ENCODE measurements at regions not wholly inside any gene's neighbourhood (a gene's known extent, or its start where the extent isn't known, plus 50 kb on each side); places are given as distances from the start of the nearest gene placed in this dataset.

DNA sequence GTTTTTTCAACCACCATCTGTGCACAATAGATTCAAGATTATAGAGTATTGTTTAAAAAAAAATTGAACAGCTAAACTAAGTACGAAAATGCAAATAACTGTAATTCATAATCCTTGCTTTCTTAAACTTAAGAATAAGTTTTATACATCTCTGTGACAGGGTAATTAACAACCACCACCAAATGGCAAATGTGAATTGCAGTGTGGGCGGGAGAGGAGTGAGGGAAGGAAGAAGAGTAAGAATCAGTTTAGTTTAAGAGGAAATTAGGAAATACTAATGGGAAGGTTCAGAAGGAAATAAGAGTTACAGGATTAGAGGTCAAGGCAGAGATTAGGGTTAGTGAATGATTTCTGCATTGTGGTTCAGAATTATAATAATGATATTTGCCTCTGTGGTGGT is 430.9 kb downstream of the SPRY1 start:
- Histone ChIP-seq H3F3A (ENCODE audit: insufficient read depth, low read length) (no peaks in the 10 kb centered on the region), H4K20me1 (ENCODE audit: insufficient read depth, low read length) (no peaks in the 10 kb centered on the region), H3K27ac (ENCODE audit: low read length) (no peak overlapping the region), H3K27me3 (replicated peaks; ENCODE audit: insufficient read depth, low read length) (no peaks in the 10 kb centered on the region), H3K79me2 (ENCODE audit: low read length) (no peaks in the 10 kb centered on the region), H3K4me3 (ENCODE audit: low read length) (no peak overlapping the region), H3K9me2 (replicated peaks; ENCODE audit: insufficient read depth, low read length) (no peaks in the 10 kb centered on the region), H3K9me3 (replicated peaks; ENCODE audit: insufficient read depth, low read length) (no peaks in the 10 kb centered on the region), H3K4me2 (ENCODE audit: low read depth, low read length) (no peak overlapping the region), H3K4me1 (ENCODE audit: low read length) (no peaks in the 10 kb centered on the region), H2AFZ (ENCODE audit: low read length) (no peak overlapping the region), H3K9ac (ENCODE audit: low read length) (no peak overlapping the region), H3K36me3 (replicated peaks; ENCODE audit: insufficient read depth, low read length) (no peaks in the 10 kb centered on the region)
- TF ChIP-seq EZH2 (optimal IDR thresholded peaks at IDR 0.05; ENCODE audit: low read depth, low read length) (no peak), EZH2phosphoT487 (IDR thresholded peaks at IDR 0.05; ENCODE audit: low read length) (no peak), CTCF (IDR thresholded peaks at IDR 0.05; ENCODE audit: low read length) (no peak)
- DNase-seq: no peak

DNA sequence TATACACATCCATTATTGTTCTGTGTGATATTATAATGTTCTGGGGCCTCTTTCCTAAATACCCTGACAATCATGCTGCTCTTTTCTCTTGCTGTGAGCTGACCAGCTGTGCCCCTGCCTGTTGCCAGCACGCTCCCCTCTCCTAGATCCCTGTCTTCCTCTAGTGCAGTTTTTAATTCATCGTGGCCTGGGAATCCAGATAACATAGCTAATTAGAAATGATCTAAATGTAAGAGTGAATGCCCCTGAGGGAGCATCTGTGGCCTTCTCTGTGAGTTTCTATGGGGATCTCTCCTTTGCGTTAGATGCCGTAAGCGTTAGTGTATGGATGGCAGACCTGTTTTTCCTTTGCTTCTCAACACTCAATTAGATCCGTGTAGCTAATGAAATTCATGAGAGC is 434.3 kb downstream of the SPRY1 start:
- no peak for DNase-seq
- H3K9me3 ChIP-seq (replicated peaks; ENCODE audit: insufficient read depth, low read length): no peaks in the 10 kb centered on the region

GRCh38 chr4:123832173-123833026 is 435.8 kb downstream of the SPRY1 start:
- H3K27ac ChIP-seq (ENCODE audit: low read length): no peak overlapping the region
- H3K4me3 ChIP-seq (ENCODE audit: low read length): no peak overlapping the region
- no peaks in the 10 kb centered on the region for H3K36me3 ChIP-seq (replicated peaks; ENCODE audit: insufficient read depth, low read length)
- no peak overlapping the region for H3K9ac ChIP-seq (ENCODE audit: low read length)
- no peaks in the 10 kb centered on the region for H3K9me2 ChIP-seq (replicated peaks; ENCODE audit: insufficient read depth, low read length)
- no peak overlapping the region for H3K4me2 ChIP-seq (ENCODE audit: low read depth, low read length)
- no peak for DNase-seq
- peaks cover 10% of the 10 kb centered on the region for H3F3A ChIP-seq (ENCODE audit: insufficient read depth, low read length)
- no peak overlapping the region for H2AFZ ChIP-seq (ENCODE audit: low read length)
- H4K20me1 ChIP-seq (ENCODE audit: insufficient read depth, low read length): no peaks in the 10 kb centered on the region
- TF ChIP-seq CTCF (IDR thresholded peaks at IDR 0.05; ENCODE audit: low read length) (no peak), EZH2phosphoT487 (IDR thresholded peaks at IDR 0.05; ENCODE audit: low read length) (no peak), EZH2 (optimal IDR thresholded peaks at IDR 0.05; ENCODE audit: low read depth, low read length) (no peak)
- peaks cover 5% of the 10 kb centered on the region for H3K4me1 ChIP-seq (ENCODE audit: low read length)
- no peaks in the 10 kb centered on the region for H3K9me3 ChIP-seq (replicated peaks; ENCODE audit: insufficient read depth, low read length)
- no peaks in the 10 kb centered on the region for H3K79me2 ChIP-seq (ENCODE audit: low read length)
- no peaks in the 10 kb centered on the region for H3K27me3 ChIP-seq (replicated peaks; ENCODE audit: insufficient read depth, low read length)

More for the DNA sequence above, 434.3 kb downstream of the SPRY1 start:
- Histone ChIP-seq H2AFZ (ENCODE audit: low read length) (no peak overlapping the region), H3K4me2 (ENCODE audit: low read depth, low read length) (no peak overlapping the region), H3K4me3 (ENCODE audit: low read length) (no peak overlapping the region), H3K79me2 (ENCODE audit: low read length) (no peaks in the 10 kb centered on the region), H3K4me1 (ENCODE audit: low read length) (no peaks in the 10 kb centered on the region), H3K9ac (ENCODE audit: low read length) (no peak overlapping the region), H4K20me1 (ENCODE audit: insufficient read depth, low read length) (no peaks in the 10 kb centered on the region), H3F3A (ENCODE audit: insufficient read depth, low read length) (no peaks in the 10 kb centered on the region), H3K27me3 (replicated peaks; ENCODE audit: insufficient read depth, low read length) (no peaks in the 10 kb centered on the region), H3K9me2 (replicated peaks; ENCODE audit: insufficient read depth, low read length) (no peaks in the 10 kb centered on the region), H3K36me3 (replicated peaks; ENCODE audit: insufficient read depth, low read length) (no peaks in the 10 kb centered on the region), H3K27ac (ENCODE audit: low read length) (no peak overlapping the region)
- no peak for TF ChIP-seq EZH2 (optimal IDR thresholded peaks at IDR 0.05; ENCODE audit: low read depth, low read length)
- TF ChIP-seq EZH2phosphoT487 (IDR thresholded peaks at IDR 0.05; ENCODE audit: low read length): no peak

GRCh38 chr4:123833171-123833643 is 436.6 kb downstream of the SPRY1 start:
- no peak overlapping the region for H3K27ac ChIP-seq (ENCODE audit: low read length)
- no peak overlapping the region for H3K4me3 ChIP-seq (ENCODE audit: low read length)
- TF ChIP-seq CTCF (IDR thresholded peaks at IDR 0.05; ENCODE audit: low read length): no peak
- TF ChIP-seq EZH2 (optimal IDR thresholded peaks at IDR 0.05; ENCODE audit: low read depth, low read length): no peak
- H3K27me3 ChIP-seq (replicated peaks; ENCODE audit: insufficient read depth, low read length): no peaks in the 10 kb centered on the region
- no peak overlapping the region for H2AFZ ChIP-seq (ENCODE audit: low read length)
- H3K79me2 ChIP-seq (ENCODE audit: low read length): no peaks in the 10 kb centered on the region
- no peaks in the 10 kb centered on the region for H3K36me3 ChIP-seq (replicated peaks; ENCODE audit: insufficient read depth, low read length)
- no peak overlapping the region for H3K9ac ChIP-seq (ENCODE audit: low read length)
- H4K20me1 ChIP-seq (ENCODE audit: insufficient read depth, low read length): no peaks in the 10 kb centered on the region
- DNase-seq: no peak
- H3K9me2 ChIP-seq (replicated peaks; ENCODE audit: insufficient read depth, low read length): no peaks in the 10 kb centered on the region
- H3K4me2 ChIP-seq (ENCODE audit: low read depth, low read length): no peak overlapping the region
- H3K9me3 ChIP-seq (replicated peaks; ENCODE audit: insufficient read depth, low read length): no peaks in the 10 kb centered on the region
- peaks cover 13% of the 10 kb centered on the region for H3F3A ChIP-seq (ENCODE audit: insufficient read depth, low read length)
- peaks cover 11% of the 10 kb centered on the region for H3K4me1 ChIP-seq (ENCODE audit: low read length)

All from MM.1S (cell line).